Suprapubic skin (tissue), 4 donors: ENCODE measurements at regions not wholly inside any gene's neighbourhood (a gene's known extent, or its start where the extent isn't known, plus 50 kb on each side); places are given as distances from the start of the nearest gene placed in this dataset.

ENCODE experiments used
- DNase-seq, 2 donors: peaks; one replicate each; pipeline ENCODE4 v3.0.0-alpha.2; 2019; ENCODE audit warnings: low spot score in 2 of 2
- H3K27ac ChIP-seq: fragments of 200-600 bp; sonication (generic); one replicate; pipeline ENCODE4 v1.5.1; 2019
- H3K27me3 ChIP-seq: fragments of 200-600 bp; sonication (generic); one replicate; pipeline ENCODE4 v1.5.1; 2019
- H3K36me3 ChIP-seq: fragments of 200-600 bp; sonication (generic); one replicate; pipeline ENCODE4 v1.5.1; 2019
- H3K4me1 ChIP-seq: fragments of 200-600 bp; sonication (generic); one replicate; pipeline ENCODE4 v1.5.1; 2019
- H3K4me3 ChIP-seq: fragments of 200-600 bp; sonication (generic); one replicate; pipeline ENCODE4 v1.5.1; 2019; ENCODE audit warnings: mild to moderate bottlenecking
- H3K9me3 ChIP-seq: fragments of 200-600 bp; sonication (generic); one replicate; pipeline ENCODE4 v1.5.1; 2019
- CTCF ChIP-seq, 2 donors: fragments of 200-600 bp in 1 of 2; fragments of 450-650 bp in 1 of 2; sonication (generic) in 1 of 2; IDR thresholded peaks; one replicate each; pipeline ENCODE4 v1.5.1; 2016 to 2019; ENCODE audit warnings: antibody characterized with exemption in 2 of 2, mild to moderate bottlenecking in 1 of 2, moderate library complexity in 1 of 2
- EP300 ChIP-seq: sonication (generic); formaldehyde crosslinking; IDR thresholded peaks from one replicate; pipeline ENCODE4 v1.6.1; 2017; ENCODE audit warnings: antibody characterized with exemption
- POLR2A ChIP-seq, 2 donors: fragments of 450-650 bp; IDR thresholded peaks; one replicate each; pipeline ENCODE4 v1.6.1; 2017; ENCODE audit warnings: antibody characterized with exemption in 2 of 2, mild to moderate bottlenecking in 2 of 2, moderate library complexity in 2 of 2
- POLR2AphosphoS5 ChIP-seq, 3 donors: sonication (generic); formaldehyde crosslinking; IDR thresholded peaks; one replicate each; pipeline ENCODE4 v1.6.1; 2017; ENCODE audit warnings: antibody characterized with exemption in 3 of 3
- WGBS: methylation state at CpG from one replicate; pipeline ENCODE4 v1.1.5; 2018; 5-methylcytosine and 5-hydroxymethylcytosine counted together

GRCh38 chr18:73697353-73697752 lies 450.3 kb downstream of the FBXO15 start:
- Histone ChIP-seq H3K36me3 (no peaks in the 10 kb centered on the region), H3K9me3 (no peaks in the 10 kb centered on the region), H3K27ac (no peak overlapping the region), H3K4me3 (no peak overlapping the region), H3K4me1 (no peaks in the 10 kb centered on the region), H3K27me3 (no peaks in the 10 kb centered on the region)
- DNase-seq, result no peak
- WGBS, result 76% methylated on average over 4 of the region's 4 CpGs
- TF ChIP-seq CTCF (IDR thresholded peaks at IDR 0.05) (no peak), EP300 (no peak), POLR2AphosphoS5 (IDR thresholded peaks at IDR 0.05) (no peak), POLR2A (IDR thresholded peaks at IDR 0.05) (no peak)

GRCh38 chr18:73696698-73697097 lies 450.9 kb downstream of the FBXO15 start:
- TF ChIP-seq POLR2AphosphoS5 (IDR thresholded peaks at IDR 0.05), result no peak
- TF ChIP-seq POLR2A (IDR thresholded peaks at IDR 0.05), result no peak
- TF ChIP-seq CTCF (IDR thresholded peaks at IDR 0.05), result no peak
- TF ChIP-seq EP300, result no peak
- Histone ChIP-seq H3K9me3 (no peaks in the 10 kb centered on the region), H3K4me3 (no peak overlapping the region), H3K36me3 (no peaks in the 10 kb centered on the region), H3K27ac (no peak overlapping the region), H3K4me1 (no peaks in the 10 kb centered on the region), H3K27me3 (no peaks in the 10 kb centered on the region)
- no peak for DNase-seq
- WGBS, result 56% methylated on average over 1 of the region's 1 CpG

GRCh38 chr18:73696171-73696570 lies 451.5 kb downstream of the FBXO15 start:
- H3K4me3 ChIP-seq, result no peak overlapping the region
- 85% methylated on average over 3 of the region's 3 CpGs for WGBS
- no peak for TF ChIP-seq POLR2AphosphoS5 (IDR thresholded peaks at IDR 0.05)
- no peak for TF ChIP-seq EP300
- TF ChIP-seq POLR2A (IDR thresholded peaks at IDR 0.05), result no peak
- no peak for TF ChIP-seq CTCF (IDR thresholded peaks at IDR 0.05)
- H3K9me3 ChIP-seq, result no peaks in the 10 kb centered on the region
- H3K4me1 ChIP-seq, result no peaks in the 10 kb centered on the region
- H3K36me3 ChIP-seq, result no peaks in the 10 kb centered on the region
- no peak overlapping the region for H3K27ac ChIP-seq
- no peak for DNase-seq
- H3K27me3 ChIP-seq, result no peaks in the 10 kb centered on the region

- TF ChIP-seq POLR2A (IDR thresholded peaks at IDR 0.05), result no peak
- no peak for TF ChIP-seq EP300
- no peak for TF ChIP-seq CTCF (IDR thresholded peaks at IDR 0.05)
- no peak for TF ChIP-seq POLR2AphosphoS5 (IDR thresholded peaks at IDR 0.05)
- no peaks in the 10 kb centered on the region for H3K36me3 ChIP-seq
- H3K9me3 ChIP-seq, result no peaks in the 10 kb centered on the region
- no peaks in the 10 kb centered on the region for H3K27me3 ChIP-seq
- no peak overlapping the region for H3K27ac ChIP-seq
- 50% methylated on average over 1 of the region's 1 CpG for WGBS
- no peaks in the 10 kb centered on the region for H3K4me1 ChIP-seq
- H3K4me3 ChIP-seq, result no peak overlapping the region
- no peak for DNase-seq
These were observed 454.5 kb downstream of the FBXO15 start for GRCh38 chr18:73693091-73693490.

- TF ChIP-seq POLR2AphosphoS5 (IDR thresholded peaks at IDR 0.05), result no peak
- no peak for TF ChIP-seq POLR2A (IDR thresholded peaks at IDR 0.05)
- WGBS, result 82% methylated on average over 12 of the region's 12 CpGs
- Histone ChIP-seq H3K27ac (no peak overlapping the region), H3K36me3 (no peaks in the 10 kb centered on the region), H3K4me1 (no peaks in the 10 kb centered on the region), H3K27me3 (no peaks in the 10 kb centered on the region), H3K4me3 (no peak overlapping the region), H3K9me3 (no peaks in the 10 kb centered on the region)
- no peak for DNase-seq
These were observed 456.0 kb downstream of the FBXO15 start for GRCh38 chr18:73691624-73692023.

GRCh38 chr18:73691118-73691517 lies 456.5 kb downstream of the FBXO15 start:
- Histone ChIP-seq H3K4me1 (no peaks in the 10 kb centered on the region), H3K4me3 (no peak overlapping the region), H3K9me3 (no peaks in the 10 kb centered on the region), H3K27me3 (no peaks in the 10 kb centered on the region), H3K36me3 (no peaks in the 10 kb centered on the region), H3K27ac (no peak overlapping the region)
- no peak for TF ChIP-seq CTCF (IDR thresholded peaks at IDR 0.05)
- TF ChIP-seq EP300, result no peak
- TF ChIP-seq POLR2AphosphoS5 (IDR thresholded peaks at IDR 0.05), result no peak
- no peak for TF ChIP-seq POLR2A (IDR thresholded peaks at IDR 0.05)
- no peak for DNase-seq
- WGBS, result 50% methylated on average over 6 of the region's 6 CpGs
